Hippocampal formation (tissue), 2 donors: ENCODE measurements at regions not wholly inside any gene's neighbourhood (a gene's known extent, or its start where the extent isn't known, plus 50 kb on each side); places are given as distances from the start of the nearest gene placed in this dataset.
"Not testable (repeated sequence)": the region's sequence is repeated elsewhere in the genome, so short reads cannot be mapped to it uniquely, and the experiment has no call there.

Experiments used
- DNase-seq, 2 donors: peaks; one replicate each; lab custom pipeline; 2025; lab: John Stamatoyannopoulos, UW

DNA sequence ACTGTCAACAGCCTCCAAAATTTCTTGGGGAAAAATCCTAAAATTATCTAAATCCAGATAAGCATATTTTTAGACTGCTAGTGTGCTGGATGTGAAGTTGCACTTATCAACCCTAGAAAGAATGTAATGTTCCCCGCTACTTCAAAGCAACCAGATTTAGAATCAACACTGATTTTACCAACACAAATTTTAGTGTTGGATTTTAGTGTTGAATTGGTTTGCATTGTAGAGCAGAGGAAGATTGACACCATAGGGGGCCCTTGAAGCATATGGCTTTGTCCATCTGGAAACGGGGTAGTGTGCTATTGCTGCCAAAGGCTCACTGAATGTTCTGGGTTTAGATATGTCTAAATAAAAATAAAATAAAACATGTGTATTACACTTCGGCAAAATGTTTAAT, 126.3 kb upstream of the EMCN start:
- DNase-seq = no peak

GRCh38 chr4:100641336-100641735, 123.5 kb upstream of the EMCN start:
- no peak for DNase-seq

DNA sequence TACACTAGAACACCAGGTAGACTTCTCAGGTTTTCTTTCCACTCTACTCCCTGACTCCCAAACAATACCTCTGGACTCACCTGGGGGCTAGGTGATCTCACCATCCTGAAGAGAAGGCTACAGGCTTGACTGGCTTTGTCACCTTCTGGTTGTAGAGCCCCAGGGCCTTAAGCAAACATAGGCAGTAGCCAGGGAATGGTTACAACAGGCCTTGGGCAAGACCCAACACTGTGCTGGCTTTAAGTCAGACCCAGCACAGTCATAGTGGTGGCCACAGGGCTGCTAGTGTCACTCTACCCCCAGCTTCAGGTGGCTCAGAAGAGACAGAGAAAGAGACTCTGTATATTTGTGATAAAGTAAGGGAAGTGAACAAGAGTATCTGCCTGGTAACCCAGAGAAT, 118.1 kb upstream of the EMCN start:
- DNase-seq = no peak

DNA sequence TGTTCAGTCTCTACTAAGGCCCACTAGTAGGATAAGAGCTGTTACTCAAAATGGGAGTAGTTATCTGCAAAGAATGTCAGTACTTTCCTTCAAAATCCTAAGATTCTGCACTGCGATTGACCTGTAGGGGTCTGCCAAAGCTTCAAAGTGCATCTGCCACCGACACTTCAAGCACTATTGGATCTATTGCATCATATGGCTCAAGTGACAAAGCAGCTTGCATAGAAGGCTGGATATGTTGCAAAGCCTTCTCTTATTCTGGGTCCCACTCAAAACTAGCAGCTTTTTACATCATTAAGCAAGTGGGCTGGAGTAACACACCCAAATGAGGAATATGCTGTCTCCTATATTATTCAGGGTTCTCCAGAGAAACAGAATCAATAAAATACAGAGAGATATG, 115.4 kb upstream of the EMCN start:
- DNase-seq = no peak

- DNase-seq = no peak
Observed at GRCh38 chr4:100632163-100632562, 114.3 kb upstream of the EMCN start.

DNA sequence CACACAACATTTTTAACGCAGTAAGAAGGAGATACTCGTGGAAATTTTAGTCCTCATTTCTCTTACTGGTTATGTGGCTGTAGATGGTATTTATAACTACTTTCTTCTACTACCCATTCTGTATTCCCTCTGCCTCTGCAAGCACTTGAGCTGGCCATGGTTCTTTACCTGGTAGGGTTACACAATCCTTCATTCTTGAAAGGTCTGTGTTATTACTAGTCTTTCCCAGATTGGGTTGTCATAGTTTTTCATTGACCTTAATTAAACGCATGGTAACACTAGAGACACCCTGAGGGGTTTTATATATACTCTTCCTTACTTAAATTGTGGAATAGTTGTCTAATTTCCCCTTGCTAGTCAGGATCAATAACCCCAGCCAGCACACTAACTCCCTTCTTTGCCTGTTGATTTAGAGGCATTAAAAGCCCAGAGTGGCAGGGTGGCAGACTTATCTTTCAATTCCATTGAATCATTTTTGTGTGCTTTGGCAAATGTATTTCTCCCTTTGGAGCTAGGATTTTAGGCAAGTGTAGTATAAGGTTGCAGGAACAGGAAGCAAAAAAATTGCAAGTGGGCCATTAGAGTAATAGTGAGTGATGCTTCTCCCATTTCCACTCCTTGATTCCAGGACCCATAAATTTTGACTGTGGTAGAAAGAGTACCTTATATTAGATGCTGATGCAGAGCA, 113.6 kb upstream of the EMCN start:
- no peak for DNase-seq

- DNase-seq = no peak
Observed at GRCh38 chr4:100630341-100630740, 112.5 kb upstream of the EMCN start.

- no peak for DNase-seq
Observed at GRCh38 chr4:100609810-100610209, 92.0 kb upstream of the EMCN start.

- DNase-seq = not testable (repeated sequence)
Observed at GRCh38 chr4:100608651-100609050, 90.8 kb upstream of the EMCN start.

DNA sequence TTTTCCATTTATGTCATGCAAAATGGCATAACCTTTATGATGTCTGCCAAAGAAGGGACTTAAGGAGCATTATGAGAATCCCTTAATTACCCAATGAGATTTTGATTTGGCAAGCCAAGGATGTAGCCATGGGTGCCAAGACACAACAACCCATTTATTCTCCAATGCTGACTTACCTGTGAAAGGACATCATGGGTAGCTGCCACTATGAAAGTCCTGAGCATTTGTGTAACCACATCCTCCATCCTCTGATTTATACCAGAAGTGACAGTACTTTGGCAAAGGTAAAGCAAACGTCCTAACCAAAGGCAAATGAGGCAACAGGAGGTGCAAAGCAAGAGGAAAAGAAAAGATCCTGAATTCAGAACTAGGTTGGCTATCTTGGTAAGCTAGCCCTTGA, 87.3 kb upstream of the EMCN start:
- no peak for DNase-seq

DNA sequence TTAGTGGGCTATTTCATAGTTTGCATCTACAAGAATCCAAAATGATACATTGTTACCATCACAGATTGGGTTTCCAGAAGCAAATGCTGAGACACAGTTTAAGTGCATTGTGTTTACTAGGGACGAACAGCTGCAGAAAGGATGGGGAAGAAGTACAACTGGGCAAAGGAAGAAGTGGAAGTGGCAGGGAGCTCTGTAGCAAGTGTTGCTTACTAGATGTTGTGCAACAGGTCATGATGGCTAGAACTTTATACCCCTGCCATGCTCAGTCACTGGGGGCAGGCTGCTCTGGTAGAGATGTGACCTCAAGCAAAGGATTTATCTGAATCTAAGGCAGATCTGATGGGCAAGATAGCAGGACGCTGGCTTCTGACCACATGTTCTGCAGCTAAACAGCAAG, 76.1 kb upstream of the EMCN start:
- no peak for DNase-seq

GRCh38 chr4:100591161-100591876, 73.5 kb upstream of the EMCN start:
- no peak for DNase-seq

DNA sequence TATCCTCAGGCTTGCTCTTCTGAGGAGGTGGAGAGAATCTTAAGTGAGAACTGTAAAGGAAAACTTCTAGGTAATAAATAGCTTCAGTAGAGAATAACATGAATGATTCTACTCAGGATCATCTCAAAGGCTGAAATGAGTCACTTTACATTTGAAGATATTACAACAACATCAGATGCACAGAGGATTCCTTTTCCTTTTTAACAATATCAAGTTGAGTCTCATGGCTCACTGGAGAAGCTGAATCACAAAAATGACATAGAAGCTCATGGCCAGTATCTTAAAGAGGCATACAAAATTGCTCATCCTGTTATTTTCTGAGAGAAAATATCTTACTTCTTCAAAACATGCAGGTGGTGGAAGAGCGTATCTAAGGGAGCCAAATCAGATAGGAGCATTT, 72.5 kb upstream of the EMCN start:
- no peak for DNase-seq

GRCh38 chr4:100588076-100588475, 70.3 kb upstream of the EMCN start:
- DNase-seq = no peak

DNA sequence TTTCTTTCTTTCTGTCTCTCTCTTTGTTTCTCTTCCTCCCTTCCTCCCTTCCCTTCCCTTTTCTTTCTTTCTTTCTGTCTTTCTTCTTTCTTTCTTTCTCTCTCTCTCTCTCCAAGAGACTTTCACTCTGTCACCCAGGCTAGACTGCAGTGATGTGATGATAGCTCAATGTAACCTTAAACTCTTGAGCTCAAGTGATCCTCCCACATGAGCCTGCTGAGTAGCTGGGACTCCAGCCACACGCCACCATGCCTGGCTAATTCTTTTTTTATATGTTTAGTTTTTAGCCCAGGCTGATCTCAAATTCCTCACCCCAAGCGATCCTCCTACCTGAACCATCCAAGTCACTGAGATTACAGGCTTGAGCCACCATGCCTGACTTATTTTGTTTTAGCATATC, 64.3 kb upstream of the EMCN start:
- no peak for DNase-seq

- DNase-seq = no peak
Observed at GRCh38 chr4:100581337-100581736, 63.5 kb upstream of the EMCN start.

GRCh38 chr4:100576570-100576969, 58.7 kb upstream of the EMCN start:
- no peak for DNase-seq

- DNase-seq = peak in 1 of 2 donors; percentile 57
Observed at GRCh38 chr4:100574607-100575006, 56.8 kb upstream of the EMCN start.

- no peak for DNase-seq
Observed at GRCh38 chr4:100569196-100569595, 51.4 kb upstream of the EMCN start.
